Forelimb muscle (tissue), 1 donor: ENCODE measurements at regions not wholly inside any gene's neighbourhood (a gene's known extent, or its start where the extent isn't known, plus 50 kb on each side); places are given as distances from the start of the nearest gene placed in this dataset.
"Not testable (repeated sequence)": the region's sequence is repeated elsewhere in the genome, so short reads cannot be mapped to it uniquely, and the experiment has no call there.

Experiments used
- DNase-seq: peaks from one replicate; pipeline ENCODE4 v3.0.0-alpha.2; 2013; ENCODE audit warnings: low read depth

DNA sequence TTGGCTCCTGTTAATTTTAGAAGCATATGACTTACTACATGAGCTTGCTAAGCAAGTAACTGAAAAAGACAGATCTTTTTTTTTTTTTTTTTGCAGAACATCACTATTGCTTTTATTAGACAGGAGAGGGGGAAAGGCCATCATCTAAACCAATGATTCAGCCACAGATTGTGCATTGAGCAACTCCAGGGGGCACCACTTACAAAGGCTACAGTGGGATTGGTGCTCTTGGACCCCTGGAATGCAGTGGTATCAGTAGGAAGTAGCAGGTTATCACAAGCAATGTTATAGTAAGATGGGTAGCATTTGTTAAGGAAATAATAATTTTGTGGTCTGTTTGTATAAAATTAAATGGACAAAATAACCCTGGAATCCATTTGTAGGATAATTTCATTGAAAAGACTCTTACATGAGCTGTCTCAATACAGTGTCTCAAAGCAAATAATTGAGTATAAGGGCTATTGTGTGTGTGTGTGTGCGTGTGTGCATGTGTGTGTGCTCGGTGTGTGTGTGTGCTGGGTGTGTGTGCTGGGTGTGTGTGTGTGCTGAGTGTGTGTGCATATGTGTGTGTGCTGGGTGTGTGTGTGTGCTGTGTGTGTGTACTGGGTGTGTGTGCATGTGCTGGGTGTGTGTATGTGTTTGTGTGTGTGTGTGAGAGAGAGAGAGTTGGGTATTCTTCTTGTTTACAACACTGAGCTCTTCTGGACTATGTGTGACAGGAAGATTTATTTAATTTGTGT lies 296.3 kb downstream of the PCDH7 start:
- no peak for DNase-seq

DNA sequence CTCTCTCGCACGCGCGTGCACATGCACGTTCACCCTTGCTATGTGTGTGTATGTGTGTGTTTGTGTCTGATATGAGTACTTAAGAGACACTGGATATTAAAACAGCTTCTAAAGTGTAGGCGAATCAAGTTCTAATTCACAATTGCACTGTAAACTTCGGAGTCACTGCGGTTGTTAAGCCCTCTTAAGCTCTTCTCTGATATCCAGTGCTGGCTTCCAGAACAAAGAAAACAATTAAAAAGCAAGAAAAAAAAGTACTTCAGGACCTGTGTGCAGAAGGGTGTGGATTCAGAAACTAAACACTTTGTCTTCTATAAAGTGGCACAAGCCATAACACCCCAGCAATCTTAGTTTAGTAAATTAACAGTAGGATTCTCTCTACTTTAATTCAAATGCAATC lies 300.2 kb downstream of the PCDH7 start:
- DNase-seq = no peak

DNA sequence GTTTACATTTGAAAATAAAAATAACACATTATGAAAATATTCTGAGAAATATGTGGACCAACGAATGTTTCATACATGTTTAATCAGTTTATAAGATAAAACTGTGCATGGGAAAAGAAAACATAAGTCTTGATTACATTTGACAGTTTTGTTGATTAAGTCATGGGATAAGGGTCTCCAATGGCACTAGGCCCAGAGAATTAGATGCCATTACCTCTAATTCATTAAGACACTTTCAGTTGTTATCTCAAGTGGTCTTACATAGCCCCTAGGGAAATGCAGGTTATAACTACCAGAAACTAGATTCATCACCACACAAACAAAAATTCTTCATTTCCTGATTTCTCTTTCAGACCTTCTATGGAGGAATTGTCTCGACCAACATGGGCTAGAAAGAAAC lies 300.8 kb downstream of the PCDH7 start:
- no peak for DNase-seq

DNA sequence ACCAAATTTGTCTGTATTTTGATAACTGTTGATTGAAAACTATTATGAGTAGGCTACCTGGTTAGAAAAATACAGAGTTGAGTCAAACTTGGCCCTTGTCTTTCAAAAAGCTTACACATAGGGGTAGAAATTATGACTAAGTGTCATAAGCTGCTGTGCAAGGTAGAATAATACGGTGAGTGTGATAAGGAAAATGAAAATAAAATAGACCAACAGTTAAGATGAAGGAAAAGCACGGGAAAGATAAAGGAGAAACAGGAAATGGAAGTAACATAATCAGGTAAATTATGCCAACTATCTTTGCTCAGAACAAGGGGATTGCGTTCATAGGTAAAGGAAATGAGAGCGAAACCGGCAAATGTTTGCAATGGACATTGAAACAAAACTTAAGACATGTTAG lies 302.5 kb downstream of the PCDH7 start:
- no peak for DNase-seq

DNA sequence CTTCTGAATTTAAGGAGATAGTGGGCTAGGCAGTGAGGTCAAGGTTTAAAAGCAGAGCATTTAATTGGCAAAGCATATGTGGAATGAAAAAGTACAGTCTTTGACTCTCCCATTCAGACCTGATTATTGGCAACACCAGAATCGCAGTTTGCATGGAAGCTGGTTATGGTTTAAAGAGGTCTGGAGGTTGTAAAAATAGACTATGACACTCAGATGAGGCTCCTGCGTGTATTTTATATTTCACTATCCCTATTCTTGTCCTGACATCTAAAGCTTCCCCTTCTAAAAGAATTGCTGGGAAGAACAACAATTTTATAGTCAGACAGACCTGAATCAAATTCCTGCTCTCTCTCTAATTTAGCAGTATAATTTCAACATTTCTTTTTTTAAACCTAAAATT lies 302.9 kb downstream of the PCDH7 start:
- no peak for DNase-seq

DNA sequence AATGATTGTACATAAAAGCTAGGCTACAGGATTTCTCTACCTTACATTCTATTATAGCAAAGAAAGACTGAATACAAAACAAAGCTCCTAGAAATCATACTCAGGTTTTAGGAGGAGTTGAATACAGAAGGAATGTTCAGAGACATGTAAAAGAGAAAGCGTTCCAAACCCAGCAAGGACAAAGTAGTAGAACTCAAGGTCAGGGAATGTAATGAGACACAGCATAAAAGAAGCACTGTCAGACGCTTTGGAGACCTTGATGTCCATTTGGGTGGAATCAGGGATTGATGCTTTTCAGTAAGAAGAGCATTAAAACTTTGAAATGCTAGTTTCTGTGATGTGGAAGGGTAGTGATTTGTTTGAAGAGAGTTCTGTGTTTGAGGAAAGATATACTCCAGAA lies 303.6 kb downstream of the PCDH7 start:
- no peak for DNase-seq

DNA sequence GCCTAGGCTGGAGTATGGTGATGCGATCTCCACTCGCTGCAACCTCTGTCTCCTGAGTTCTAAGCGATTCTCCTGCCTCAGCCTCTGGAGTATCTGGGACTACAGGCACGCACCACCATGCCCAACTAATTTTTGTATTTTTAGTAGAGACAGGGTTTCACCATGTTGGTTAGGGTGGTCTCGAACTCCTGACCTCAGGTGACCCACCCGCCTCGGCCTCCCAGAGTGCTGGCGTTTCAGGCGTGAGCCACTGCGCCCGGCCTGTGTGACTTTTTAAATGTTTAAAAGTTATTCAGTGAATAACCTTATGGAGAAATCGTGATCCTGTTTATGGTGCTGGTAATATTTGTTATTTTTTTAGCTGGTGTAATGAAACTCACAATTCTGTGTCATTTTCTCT lies 304.6 kb downstream of the PCDH7 start:
- DNase-seq = not testable (repeated sequence)

DNA sequence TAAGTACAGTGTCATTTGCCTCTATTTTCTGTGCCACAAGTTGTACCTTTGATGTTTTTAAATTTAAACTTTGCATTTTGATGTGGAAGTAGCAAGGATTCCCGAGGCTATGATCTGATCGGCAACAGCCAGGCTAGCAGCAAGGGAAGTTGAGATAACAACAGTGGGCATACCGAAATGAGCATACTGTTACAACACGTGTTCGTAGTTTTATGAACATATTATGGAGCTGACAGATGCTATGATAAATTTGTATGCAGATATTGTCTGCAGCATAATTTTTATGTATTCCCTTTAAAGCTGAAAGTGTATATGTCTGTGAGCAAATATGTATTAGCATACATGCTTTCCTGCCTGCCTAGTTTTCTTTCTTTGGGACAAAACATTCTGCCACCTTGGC lies 306.1 kb downstream of the PCDH7 start:
- DNase-seq = no peak

DNA sequence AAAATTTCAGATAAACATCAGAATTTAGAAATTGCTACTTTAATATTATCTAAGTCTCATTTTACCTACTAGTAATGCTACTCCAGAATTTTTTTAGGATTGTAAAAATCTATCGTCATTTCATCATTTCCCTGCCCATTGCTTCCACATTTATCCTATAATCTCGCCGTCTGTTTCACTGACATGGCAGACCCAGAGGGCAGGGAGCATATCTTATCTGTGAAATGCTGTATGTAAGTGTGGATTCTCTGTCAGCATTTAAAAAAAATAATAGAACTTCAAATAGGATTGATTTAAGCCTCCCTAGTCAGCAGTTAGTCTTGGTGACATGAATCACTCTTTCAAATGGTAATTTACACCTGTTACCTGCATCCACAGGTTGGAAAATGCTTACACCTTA lies 314.4 kb downstream of the PCDH7 start:
- no peak for DNase-seq

DNA sequence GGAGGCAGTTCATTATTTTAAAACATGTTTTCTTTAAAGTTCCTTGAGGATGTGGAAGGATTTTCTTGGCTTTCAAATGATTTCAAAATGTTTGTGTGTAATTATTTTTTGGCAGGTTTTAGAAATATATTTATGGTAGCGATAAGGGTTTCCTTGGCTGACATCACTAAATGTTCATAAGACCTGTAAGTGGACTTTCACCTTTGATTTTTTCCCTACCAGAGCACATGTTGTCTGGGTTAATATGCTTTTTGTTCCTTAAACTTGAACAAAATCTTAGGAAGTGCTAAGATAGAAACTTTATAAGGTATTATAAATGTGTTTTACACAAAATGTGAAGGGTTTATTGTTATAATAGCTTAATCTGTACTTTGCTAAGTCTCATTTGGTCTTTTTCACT lies 315.6 kb downstream of the PCDH7 start:
- DNase-seq = no peak

DNA sequence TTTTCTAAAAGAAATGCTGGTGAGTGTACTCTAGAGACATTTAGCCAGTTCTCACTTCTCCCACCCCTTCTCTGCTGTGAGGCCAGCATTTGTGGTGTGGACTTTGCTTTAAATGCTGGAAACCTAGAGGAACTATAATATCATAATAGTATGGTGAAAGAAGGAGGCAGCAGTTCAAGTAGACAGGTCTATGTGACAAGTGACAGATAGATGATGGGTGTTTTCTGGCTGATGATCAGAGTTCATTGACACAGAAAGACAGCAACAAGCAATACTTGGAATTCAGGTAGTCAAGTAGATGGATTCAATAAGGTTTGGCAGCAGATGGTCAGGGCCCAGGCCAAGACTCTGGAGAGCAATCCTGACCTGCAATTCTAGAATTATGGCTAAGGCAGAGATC lies 317.5 kb downstream of the PCDH7 start:
- no peak for DNase-seq

DNA sequence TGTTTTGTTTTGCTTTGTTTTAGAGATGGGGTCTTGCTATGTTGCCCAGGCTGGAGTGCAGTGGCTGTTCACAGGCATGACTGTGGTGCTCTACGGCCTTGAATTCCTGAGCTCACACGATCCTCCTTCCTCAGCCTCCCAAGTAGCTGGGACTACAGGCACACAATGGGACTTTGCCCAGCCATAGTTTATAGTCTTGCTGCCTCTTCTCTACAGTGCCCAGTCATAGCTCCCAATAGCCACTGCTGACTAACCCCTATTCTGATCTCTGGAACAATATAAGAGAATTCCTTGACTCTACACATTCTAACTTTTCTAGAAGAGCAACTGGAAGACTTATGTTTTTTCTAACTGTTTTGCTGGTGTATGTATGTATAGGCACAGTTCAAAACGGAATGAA lies 319.2 kb downstream of the PCDH7 start:
- DNase-seq = no peak

DNA sequence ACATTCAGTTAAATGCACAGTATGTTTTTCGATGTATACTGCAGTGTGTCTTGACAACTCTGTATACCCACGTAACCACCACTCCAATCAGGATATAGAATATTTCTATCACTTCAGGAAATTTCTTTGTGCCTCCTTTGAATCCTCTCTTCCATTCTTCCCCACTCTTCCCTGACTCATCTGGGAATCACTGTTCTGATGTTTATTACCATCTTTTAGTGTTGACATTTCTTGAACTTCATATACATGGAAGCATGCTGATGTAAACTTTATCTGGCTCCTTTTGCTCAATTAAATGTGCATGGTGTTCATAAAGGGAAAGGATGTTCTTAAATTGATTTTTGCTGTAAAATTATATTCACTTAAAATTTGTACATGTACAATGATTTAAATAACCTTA lies 319.9 kb downstream of the PCDH7 start:
- DNase-seq = no peak

DNA sequence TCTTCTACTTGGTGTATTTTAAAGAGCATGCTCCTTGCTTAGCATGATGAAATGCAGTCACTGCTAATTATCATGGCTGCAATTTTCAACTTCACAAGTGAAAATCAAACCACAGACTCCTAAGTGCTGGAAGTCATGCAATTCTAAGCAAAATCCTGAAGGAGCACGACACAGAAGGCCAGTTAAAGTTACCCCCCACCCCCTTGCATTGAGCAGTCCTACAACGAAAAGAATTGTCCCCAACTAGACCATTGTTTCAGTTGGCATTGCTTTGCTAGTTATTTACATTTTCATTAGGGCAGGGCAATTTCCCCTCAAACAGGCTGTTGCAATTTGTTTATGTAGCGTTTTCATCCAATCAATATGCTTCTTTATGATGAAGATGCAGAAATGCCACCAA lies 321.2 kb downstream of the PCDH7 start:
- DNase-seq = no peak

DNA sequence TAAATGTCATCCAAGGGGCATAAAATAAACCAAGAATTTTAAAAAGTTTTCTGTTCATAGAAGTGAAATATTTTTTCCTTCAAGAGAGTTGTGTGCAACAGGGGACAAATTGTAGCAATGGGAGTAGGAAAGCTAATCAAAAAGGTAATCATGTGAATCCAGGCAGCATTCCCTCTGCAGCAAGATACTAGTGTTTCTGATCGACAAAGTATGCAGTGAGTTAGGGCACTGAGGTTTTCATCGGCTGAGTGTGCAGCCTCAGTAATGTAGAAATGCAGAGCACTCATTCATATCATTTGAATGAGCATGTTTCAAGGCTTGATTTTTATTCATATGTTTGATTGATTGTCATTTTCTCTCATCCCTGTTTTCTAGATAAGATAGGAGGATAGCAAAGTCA lies 321.7 kb downstream of the PCDH7 start:
- no peak for DNase-seq

DNA sequence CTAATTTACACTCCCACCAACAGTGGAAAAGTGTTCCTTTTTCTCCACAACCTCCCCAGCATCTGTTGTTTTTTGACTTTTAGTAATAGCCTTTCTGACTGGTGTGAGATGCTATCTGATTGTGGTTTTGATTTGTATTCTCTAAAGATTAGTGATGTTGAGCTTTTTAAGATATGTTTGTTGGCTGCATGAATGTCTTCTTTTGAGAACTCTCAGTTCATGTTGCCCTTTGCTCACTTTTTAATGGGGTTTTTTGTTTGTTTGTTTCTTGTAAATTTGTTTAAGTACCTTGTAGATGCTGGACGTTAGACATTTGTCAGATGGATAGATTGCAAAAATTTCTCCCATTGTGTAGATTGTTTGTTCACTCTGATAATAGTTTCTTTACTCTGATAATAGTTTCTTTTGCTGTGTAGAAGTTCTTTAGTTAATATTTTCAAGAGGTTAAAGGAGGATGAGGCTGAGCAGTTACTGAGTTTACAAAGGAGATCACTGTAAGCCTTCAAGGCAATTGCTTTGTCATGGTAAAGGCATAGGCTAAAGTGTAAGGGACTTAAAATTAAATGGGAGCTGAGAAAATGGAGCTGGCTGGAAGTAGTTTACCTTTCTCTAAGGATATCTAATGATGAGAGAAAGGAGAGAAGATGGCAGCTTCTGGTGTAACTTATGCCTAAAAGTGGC lies 323.4 kb downstream of the PCDH7 start:
- DNase-seq = no peak

DNA sequence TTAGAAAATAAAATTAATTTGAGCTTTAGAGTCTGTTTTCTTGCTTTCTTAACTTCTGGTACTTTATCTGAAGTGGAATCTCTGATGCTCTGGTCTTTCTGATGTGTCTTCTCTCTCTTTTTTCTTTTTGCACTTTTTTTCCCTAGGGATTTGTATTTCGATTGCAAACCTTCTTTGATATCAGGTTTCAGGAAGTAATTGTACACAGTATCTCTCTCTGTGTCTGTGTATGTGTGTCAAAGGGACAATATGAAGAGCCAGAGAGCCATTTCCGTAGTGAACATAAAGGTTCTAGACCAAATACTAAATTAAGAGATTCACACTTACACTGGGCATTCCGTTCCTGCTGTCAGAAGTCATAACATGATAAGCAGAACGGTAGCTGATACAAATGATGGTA lies 325.0 kb downstream of the PCDH7 start:
- DNase-seq = no peak

DNA sequence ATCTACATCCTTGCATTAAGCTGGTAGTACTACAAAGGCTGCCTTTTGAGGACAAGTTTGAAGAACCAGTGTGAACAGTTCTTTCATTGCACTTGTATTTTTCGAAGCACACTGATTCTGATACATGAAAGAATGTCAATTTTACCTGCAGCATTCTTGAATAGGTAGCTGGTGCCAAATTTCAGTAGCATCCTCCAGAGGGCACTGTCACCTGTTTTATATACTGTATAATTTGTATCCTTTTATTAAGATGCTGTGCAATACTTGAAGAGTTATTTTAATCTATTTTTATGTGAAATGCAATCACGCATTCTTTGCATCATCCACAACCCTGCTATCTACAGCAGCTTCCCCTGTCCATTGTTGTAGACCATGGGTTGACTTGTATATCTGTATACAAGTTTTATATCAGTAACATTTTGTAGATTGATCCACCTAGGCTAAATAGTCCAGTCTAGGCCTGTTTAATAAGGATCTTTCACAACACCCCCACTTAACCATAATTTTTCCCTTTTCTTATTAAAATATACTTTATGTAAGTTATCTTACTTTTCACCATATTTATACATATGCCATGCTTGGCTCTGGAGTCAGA lies 325.7 kb downstream of the PCDH7 start:
- DNase-seq = no peak

DNA sequence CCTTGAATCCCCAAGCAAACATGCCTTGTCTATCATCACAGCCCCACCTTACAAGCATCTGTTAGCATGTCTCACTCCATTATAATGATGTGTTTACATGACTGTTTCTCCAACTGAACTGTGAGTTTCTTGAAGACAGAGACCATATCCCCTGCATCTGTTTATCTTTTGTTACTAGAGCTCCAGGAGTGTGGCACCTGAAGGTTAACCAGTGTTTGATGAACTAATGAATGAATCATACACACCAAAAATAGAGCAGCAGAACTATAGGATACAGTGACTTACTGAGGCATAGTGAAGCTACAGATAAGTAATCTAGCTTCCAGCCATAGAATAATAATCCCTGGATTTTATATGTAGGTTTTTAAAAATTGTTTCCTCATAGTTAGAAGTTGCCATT lies 331.0 kb downstream of the PCDH7 start:
- no peak for DNase-seq

DNA sequence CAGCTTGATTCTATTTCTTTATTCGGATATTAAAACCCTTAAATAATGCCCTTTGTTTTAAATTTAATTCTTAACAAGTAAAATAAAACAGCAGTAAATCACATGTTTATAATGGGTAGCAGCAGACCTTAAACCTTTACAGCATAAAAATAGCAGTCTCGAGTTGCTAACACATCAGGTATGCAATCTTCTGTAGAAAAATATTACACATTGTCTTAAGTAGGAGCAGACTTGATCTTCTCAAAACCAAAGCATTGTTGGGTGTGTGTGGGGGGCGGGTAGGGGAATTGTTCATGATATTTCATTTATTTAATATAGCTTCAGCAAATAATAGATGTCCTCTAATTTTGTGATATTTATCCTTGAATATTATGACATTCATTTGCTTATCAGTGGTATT lies 331.4 kb downstream of the PCDH7 start:
- DNase-seq = no peak

DNA sequence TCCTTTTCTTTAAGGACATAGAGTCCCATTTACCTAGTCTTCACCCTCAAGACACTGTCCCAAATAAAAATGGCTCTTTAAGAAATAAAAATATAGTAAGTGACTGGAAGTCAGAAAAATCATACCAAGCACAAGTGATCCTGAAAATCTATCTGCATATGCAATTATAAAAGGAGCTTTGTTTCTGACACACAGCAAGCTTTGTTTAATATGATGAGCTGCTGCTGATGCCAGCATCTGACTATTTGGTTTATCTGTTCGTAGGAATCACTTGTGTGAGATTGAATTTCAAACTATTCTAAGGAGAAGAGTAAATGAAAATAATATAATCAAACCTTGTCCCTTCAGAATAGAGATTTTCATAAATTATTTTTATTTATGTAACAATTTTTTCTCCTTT lies 332.4 kb downstream of the PCDH7 start:
- no peak for DNase-seq

DNA sequence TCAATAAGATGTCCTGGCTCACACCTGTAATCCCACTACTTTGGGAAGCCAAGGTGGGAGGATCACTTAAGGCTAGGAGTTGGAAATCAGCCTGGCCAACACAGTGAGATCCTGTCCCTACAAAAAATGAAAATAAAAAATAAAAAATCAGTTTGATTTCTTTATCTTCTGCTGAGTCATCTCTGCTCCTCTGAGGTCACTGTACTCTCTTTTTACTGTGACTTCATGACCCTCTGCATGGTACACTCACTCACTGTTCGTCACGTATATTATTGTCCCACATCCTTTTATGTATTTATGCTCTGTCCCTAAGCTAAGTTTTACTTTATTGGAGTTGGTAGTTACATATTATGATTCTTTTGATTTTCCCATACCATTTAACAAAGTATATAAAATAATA lies 333.3 kb downstream of the PCDH7 start:
- no peak for DNase-seq

DNA sequence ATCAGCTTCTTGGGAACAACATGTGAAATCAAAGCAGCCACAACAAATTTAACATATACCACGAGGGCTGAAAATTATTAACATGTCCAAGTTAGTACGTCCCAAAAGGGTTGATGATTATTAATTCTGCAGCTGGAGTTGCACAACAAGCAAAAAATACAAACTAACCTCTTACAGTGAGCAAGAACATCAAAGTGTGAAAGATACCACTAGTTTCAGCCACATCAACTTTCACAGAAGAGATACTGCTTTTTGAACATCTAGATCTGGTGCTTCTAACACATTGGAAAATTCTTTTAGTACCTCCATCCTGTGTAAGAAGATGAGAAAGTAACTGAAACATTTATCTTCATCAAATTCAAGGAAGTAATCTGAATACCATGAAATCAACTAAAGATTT lies 334.1 kb downstream of the PCDH7 start:
- DNase-seq = no peak
